Right ventricle myocardium inferior (tissue), 1 donor: ENCODE measurements at regions not wholly inside any gene's neighbourhood (a gene's known extent, or its start where the extent isn't known, plus 50 kb on each side); places are given as distances from the start of the nearest gene placed in this dataset.
"Not testable (repeated sequence)": the region's sequence is repeated elsewhere in the genome, so short reads cannot be mapped to it uniquely, and the experiment has no call there.

ENCODE experiments used
- ATAC-seq: fragments of 200-7000 bp; cut with Tn5 transposase; one replicate; pipeline ENCODE4 v1.9.1; 2020; ENCODE audit warnings: mild to moderate bottlenecking, moderate library complexity
- DNase-seq: peaks from one replicate; pipeline ENCODE4 v3.0.0; 2021; ENCODE audit errors: missing footprints
- intact Hi-C: fragments of 100-400 bp; cut with DNase I; formaldehyde crosslinking; loops from one replicate; pipeline ENCODE4 v1.11.0; 2022
- donor health status: DM: no; HTN: yes; CAD: no; lungs with severe emphysema.

DNA sequence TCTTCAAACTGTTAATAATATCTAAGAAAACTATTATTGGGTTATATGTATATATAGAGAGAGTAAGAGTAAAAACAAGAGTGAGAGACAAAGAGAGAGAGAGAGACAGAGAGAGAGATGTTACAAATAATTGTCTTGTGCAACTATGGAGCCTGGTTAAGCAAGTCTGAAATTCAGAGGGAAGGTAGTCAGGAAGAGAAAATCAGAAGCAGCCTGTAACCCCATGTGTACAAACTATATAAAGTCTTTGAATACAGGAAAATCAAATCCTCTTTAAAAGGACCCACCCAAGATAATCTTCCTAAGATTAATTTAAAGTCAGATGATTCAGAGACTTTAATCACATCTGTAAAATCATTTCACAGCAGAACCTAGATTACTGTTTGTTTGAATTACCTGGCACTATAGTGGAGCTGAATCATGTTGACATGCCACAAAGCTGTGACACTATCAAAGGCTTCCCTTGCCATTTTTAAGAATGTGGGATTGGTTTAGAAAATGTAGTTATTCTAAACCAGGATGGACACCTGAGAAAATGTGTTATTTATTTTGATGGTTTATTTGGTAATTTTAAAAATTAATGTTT is 301.7 kb upstream of the FSIP2 start:
- intact Hi-C loops, result no loop called here
- ATAC-seq, result no peak

DNA sequence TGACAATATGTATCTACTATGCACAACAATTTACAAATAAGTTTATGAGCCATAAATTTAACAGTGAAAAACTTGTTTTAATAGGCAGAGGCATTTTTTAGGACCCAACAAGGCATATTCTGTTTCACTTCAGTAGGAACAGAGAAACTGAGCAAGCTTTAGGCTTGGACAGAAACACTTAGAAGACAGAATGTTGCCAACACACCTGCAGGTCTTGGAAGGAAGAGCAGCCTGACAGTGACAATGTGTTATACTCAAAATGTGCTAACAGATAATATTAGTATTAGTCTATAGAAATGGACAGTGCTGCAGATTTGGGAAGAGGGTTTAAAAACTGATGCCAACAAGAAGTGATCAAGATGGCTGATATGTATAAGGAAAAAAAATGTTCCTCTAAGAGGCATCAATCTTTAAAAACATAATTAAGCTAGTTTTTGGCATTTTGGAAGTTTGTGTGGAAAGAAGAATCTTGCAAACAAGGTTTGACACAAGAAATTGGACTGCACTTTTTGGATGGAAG is 297.1 kb upstream of the FSIP2 start:
- ATAC-seq (no peak), DNase-seq (no peak)
- intact Hi-C loops, result no loop called here

More for the DNA sequence above, 301.7 kb upstream of the FSIP2 start:
- no peak for DNase-seq

DNA sequence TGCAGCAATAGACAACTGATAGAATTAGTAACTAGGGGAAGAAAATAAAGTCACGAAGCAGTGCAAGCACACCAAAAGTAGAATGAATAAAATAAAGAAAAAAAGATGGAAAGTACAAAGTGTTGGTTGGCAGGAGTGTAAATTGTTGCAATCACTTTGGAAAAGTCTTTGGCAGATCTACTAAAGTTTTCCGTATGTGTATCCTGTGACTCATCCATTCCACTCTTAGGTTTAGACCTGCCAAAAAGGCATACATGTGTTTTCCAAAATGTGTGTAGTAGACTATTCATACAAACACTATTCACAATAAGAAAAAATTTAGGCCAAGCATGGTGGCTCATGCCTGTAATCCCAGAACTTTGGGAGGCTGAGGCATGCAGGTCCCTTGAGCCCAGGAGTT is 282.1 kb upstream of the FSIP2 start:
- no peak for ATAC-seq
- no peak for DNase-seq
- intact Hi-C loops, result no loop called here

DNA sequence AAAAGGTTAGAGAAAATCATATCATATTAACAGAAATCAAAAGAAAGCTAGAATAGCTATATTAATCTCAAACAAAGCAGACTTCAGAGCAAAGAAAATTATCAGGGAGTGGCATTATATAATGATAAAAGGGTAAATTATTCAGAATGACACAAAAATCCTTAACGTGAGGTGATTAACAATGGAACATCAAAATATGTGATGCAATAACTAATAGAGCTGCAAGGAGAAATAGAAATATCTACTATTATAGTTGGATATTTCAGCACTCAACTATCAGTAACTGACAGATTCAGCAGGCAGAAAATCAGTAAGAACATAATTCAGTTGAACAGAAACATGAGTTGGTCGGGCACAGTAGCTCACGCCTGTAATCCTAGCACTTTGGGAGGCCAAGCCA is 275.1 kb upstream of the FSIP2 start:
- ATAC-seq, result no peak
- intact Hi-C loops, result no loop called here

DNA sequence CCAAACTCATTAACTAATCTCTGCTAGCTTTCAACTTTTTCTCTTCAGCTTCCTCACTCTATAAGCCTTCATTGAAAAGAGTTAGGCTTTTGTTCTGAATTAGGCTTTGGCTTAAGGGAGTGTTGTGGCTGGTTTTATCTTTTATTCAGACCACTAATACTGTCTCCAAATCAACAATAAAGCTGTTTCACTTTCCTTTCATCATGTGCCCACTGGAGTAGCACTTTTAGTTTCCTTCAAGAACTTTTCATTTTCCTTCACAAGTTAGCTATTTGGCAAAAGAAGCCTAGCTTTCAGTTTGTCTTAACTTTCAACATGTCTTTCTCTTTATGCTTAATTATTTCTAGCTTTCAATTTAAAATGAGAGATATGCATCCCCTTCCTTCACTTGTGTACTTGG is 271.7 kb upstream of the FSIP2 start:
- ATAC-seq (no peak), DNase-seq (no peak)
- intact Hi-C loops, result no loop called here

More for the DNA sequence above, 275.1 kb upstream of the FSIP2 start:
- DNase-seq, result no peak

DNA sequence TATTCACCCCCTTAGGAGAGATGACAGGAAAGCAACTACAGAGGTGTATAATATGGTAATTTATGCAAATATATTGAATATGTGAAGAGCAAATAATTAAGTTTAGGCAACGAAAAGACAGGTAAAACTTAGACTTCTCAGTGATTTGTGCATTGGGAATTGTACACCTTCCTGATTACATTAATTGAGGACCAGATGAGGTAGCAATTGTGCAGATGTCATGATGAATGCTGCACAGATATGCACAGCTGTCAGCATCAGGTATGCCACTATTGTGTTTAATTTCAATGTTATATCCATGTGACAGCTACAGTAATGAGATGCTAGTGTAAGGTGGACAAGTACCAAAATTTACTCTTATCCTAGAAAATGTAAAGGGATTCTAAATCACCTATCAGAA is 267.2 kb upstream of the FSIP2 start:
- no peak for ATAC-seq

DNA sequence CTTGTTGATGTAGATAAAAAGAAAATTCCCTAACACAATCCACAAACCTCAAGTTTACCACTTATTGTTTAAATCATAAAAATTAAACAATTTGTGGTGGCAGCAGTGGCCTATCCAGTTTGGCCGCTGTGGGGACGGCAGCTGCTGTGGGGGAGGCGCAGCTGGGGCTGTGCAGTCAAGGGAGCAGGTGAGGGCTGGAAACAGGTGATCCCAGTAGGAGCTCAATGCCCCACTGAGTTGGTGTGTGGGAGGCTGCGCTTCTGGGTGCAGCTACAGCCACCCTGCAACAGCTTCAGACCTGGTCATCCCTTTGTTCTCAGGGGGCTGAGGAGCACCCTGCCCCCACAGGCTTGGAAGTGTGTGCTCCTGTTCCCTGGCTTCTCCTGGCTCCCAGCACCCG is 266.0 kb upstream of the FSIP2 start:
- DNase-seq, result no peak
- intact Hi-C loops, result no loop called here
- no peak for ATAC-seq

More for the DNA sequence above, 267.2 kb upstream of the FSIP2 start:
- no peak for DNase-seq
- intact Hi-C loops, result no loop called here

DNA sequence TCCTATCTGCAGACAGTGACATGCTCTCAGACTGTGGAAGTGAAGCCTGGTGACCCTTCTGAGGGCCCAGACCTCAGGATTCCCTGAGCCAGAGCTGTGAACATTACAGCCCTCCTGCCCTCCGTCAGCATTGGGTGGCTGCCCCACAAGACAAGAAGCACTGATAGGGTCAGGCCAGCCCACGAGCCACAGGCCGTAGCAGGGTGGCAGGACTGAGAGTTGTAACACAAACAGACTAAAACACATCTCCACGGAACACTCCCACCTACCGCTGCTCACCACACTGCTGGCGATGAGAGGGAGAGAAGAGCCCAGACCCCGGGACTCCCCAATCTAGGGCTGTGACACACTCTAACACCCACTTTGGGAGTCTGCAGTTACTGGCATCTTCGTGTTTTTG is 264.8 kb upstream of the FSIP2 start:
- DNase-seq, result no peak
- ATAC-seq, result no peak
- intact Hi-C loops, result no loop called here

DNA sequence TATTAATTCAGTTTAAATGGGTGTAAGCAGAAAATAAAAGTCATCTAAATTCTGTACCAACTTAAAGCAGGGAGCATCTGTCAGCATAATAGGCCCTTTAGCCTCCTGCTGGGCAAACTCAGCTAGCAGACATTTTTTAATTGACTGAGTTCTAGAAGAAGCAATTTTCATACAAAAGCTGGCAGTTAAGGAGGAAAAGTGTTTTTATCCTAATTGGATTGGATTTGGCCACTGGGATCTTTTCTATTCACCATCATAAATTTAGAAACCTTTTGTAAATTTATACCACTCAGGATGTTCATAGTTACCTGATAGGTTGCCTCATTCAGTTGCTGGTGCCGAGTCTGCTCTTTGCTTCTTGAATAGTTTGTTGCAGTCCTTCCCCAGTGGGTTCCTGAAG is 262.7 kb upstream of the FSIP2 start:
- intact Hi-C loops, result no loop called here
- DNase-seq (no peak), ATAC-seq (no peak)

DNA sequence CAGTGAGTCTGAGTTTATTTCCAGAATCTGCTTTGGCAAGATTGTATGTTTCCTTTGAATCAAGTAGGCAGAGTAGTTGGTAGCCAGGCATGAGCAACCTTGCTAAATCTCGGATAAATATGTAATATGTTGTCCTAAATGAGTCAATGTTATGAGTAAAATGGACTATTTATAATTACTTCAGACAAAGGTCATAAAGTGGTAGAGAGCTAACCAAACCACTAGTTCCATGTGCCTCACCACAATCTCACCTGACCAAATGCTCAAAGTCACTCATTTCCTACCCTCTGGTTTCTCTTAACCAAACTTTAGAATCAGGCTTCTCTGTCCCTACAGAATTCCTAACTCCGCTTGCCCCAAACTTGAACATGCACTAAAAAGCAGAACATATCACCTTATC is 261.2 kb upstream of the FSIP2 start:
- no peak for ATAC-seq
- intact Hi-C loops, result no loop called here
- no peak for DNase-seq

DNA sequence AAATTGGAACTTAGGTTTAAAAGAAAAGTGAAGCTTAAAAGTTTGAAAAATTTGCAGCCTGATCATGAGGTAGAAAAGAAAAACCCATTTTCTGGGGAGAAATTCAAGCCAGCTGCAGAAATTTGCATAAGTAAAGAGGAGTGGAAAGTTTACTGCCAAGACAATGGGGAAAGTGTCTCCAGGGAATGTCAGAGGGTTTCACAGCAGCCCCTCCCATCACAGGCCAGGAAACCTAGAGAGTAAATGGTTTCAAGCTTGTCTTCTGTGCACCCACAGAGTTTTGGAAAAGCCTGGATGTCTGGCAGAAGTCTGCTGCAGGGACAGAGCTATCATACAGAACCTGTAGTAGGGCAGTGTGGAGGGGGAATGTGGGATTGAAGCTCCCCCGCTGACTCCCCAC is 254.0 kb upstream of the FSIP2 start:
- ATAC-seq, result no peak
- DNase-seq, result no peak
- intact Hi-C loops, result no loop called here

DNA sequence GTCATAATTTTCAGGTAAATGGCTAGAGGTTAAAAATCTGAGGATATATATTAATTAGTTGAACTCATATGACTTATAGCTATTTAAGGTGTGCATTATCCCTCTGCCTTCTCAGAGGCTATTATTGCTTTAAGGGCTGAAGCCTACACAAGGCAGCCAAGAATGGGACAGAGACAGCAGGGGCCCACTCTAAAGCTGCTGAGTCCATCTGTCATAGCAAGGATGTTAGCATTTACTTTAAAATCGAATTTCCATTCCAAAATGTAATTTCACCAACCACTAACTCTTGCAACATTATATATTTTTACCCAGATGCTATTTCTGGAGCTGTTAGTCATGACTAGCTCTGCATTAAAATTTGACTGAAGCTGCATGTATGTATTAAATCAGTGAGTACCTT is 236.3 kb upstream of the FSIP2 start:
- DNase-seq (no peak), ATAC-seq (no peak)
- intact Hi-C loops, result no loop called here

DNA sequence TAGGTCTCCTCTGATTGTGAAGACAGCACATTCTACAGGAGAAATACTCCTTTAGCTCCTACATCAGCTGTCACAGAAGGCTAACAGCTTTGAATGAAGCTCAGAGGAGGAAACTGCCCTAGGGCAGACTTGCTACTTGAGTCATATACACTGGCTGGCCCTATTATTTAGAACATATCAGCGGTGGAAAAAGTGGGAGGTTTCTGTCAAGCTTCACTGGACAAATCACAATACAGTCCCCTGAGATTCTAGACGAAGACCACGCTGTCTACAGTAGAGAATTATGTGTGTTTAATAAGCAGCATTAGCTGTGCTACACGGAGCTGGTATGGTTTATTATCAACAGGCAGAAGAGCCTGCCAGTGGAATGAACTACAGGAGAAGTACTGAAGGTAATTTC is 230.9 kb upstream of the FSIP2 start:
- no peak for ATAC-seq
- intact Hi-C loops, result no loop called here

DNA sequence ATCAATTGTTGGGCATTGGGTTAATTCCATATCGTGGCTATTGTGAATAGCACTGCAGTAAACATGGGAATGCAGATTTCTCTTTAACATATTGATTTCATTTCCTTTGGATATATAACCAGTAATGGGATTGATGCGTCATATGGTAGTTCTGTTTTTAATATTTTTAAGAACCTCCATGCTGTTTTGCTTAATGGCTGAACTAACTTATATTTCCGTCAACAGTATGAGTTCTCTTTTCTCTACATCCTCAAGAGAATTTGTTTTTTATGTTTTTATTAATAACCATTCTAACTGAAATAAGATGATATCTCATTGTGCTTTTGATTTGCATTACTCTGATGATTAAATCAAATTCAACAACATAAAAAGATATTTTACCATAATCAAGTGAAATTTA is 228.5 kb upstream of the FSIP2 start:
- intact Hi-C loops, result no loop called here
- DNase-seq (no peak), ATAC-seq (no peak)

More for the DNA sequence above, 230.9 kb upstream of the FSIP2 start:
- no peak for DNase-seq

DNA sequence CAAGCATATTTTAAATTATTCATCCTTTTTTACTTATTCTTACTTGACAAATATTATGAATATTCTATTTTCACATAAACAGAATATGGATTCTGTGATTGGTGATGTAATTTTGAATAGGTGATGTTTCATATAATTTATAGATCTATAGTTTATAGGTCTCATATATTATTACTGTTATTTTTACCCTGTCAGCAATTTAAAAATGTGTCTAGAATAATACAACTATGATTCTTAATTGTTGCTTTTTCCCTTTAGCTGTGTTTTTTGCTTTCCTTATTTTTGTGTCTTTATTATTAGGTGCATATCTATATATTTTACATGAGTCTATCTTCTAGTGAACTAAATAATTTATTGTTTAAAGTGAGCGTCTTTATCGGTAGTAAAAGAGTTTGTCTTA is 226.7 kb upstream of the FSIP2 start:
- intact Hi-C loops, result no loop called here
- DNase-seq, result no peak
- no peak for ATAC-seq

DNA sequence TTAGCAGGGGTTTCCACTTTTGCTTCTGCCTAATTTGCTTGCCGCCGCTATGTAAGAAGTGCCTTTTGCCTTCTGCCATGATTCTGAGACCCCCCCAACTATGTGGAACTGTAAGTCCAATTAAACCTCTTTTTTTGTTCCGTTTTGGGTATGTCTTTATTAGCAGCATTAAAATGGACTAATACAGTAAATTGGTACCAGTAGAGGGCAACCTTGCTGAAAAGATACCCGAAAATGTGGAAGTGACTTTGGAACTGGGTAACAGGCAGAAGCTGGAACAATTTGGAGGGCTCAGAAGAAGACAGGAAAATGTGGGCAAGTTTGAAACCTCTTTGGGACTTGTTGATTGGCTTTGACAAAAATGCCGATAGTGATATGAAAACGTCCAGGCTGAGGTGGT is 216.1 kb upstream of the FSIP2 start:
- DNase-seq, result no peak
- ATAC-seq, result no peak
- intact Hi-C loops, result no loop called here

DNA sequence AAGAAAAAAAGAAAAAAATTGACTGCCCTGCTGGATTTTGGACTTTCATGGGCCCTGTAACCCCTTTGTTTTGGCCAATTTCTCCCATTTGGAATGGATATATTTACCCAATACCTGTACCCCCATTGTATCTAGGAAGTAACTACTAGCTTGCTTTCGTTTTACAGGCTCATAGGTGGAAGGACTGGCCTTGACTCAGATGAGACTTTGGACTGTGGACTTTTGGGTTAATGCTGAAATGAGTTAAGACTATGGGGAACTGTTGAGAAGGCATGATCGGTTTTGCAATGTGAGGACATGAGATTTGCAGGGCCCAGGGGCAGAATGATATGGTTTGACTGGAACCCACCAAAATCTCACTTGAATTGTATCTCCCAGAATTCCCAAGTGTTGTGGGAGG is 214.4 kb upstream of the FSIP2 start:
- DNase-seq, ATAC-seq, intact Hi-C loops: not testable (repeated sequence)

DNA sequence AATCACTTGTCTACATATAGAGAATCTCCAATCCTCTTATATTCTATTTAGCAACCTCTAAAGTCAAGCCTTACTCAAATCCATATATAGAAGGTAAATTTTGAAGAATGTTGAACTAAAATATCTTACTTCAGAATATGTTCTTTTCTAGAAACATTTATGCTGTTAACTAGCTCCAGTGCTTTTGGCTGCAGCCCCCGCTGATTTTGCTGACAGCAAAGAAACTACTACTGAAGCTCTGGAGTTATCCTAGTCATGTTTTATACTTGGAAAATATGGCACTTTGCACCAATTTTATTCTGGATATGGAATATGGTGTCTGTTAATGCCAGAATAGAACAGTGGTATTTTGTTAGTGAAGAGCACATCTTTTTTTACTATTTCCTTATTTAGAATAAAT is 212.4 kb upstream of the FSIP2 start:
- DNase-seq (no peak), ATAC-seq (no peak)
- intact Hi-C loops, result no loop called here

DNA sequence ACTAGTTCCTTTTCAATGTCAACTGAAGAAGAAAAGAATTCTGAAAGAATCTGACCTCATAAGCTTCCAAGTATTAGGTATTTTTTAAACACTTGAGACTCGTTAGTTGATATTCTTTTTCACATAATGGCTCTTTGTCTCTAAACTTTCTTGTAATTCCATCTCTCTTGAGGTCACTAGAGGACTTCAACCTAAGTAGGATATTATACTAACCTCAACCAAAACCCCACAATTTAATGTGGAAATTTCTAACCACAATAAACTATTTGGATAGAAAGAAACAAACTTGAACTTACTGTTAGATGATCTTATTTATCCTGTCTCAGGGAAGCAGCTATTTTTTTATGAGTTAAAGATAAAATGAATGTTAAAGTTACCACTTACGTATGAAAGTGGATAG is 206.9 kb upstream of the FSIP2 start:
- no peak for ATAC-seq
- DNase-seq, result no peak
- intact Hi-C loops, result no loop called here

DNA sequence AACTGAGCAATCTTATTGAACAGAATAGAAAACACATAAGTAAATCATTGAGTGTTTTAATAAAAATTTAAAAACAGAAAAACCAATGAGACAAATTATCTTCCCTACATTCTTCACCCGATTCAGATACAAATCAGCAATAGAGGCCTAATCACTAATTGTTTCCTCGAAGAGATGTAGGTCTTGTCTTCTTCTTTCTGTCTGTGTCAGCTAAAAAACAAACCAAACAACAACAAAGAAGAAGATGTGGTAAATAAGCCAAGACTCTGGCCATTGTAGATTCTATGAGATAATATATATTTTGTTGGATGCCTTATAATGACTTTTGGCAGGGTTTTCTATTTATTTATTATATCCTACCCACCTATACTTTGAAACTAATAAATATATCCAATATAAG is 200.9 kb upstream of the FSIP2 start:
- DNase-seq (no peak), ATAC-seq (no peak)
- intact Hi-C loops, result no loop called here

DNA sequence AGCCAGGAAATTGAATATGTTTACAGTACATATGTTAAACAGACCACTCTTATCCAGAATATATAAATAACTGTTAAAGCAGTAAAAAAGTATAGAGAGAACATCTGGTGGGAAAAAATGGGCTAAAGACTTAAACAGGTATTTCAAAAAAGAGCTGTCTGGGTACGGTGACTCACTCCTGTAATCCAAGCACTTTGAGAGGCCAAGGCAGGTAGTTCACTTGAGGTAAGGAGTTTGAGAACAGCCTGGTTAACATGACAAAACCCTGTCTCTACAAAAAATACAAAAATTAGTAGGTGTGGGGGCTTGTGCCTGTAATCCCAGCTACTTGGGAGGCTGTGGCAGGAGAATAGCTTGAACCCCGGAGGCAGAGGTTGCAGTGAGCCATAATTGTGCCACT is 171.4 kb upstream of the FSIP2 start:
- intact Hi-C loops, result no loop called here
- ATAC-seq (no peak), DNase-seq (no peak)
